Astrocyte of the cerebellum (primary cell): ENCODE measurements at regions not wholly inside any gene's neighbourhood (a gene's known extent, or its start where the extent isn't known, plus 50 kb on each side); places are given as distances from the start of the nearest gene placed in this dataset.

Source experiments
- DNase-seq: peaks from one replicate; pipeline ENCODE4 v3.0.0-alpha.2; 2011; ENCODE audit warnings: low read depth
- H3K4me3 ChIP-seq: 2 replicates; pipeline ENCODE4 v1.5.1; 2011; ENCODE audit warnings: mild to moderate bottlenecking, low read depth, low read length, moderate library complexity
- CTCF ChIP-seq: IDR thresholded peaks from 2 replicates; pipeline ENCODE4 v1.5.1; 2012; ENCODE audit warnings: low read length, low read depth, moderate library complexity, mild to moderate bottlenecking; ENCODE audit errors: missing control alignments
- in situ Hi-C: cut with HindIII; loops from 2 replicates; pipeline ENCODE4 v1.10.0; 2017; ENCODE audit warnings: low sequenced_read_pairs

GRCh38 chr6:132016396-132016795 lies 65.2 kb upstream of the CCN2 start:
- DNase-seq: no peak
- no peak for TF ChIP-seq CTCF
- in situ Hi-C loops: no loop called here
- no peak overlapping the region for H3K4me3 ChIP-seq

GRCh38 chr6:132011582-132011981 lies 60.4 kb upstream of the CCN2 start:
- in situ Hi-C loops: no loop called here
- TF ChIP-seq CTCF: no peak
- DNase-seq: peak; percentile 15
- H3K4me3 ChIP-seq: no peak overlapping the region

- in situ Hi-C loops: no loop called here
- no peak for TF ChIP-seq CTCF
- DNase-seq: no peak
- H3K4me3 ChIP-seq: no peak overlapping the region
Observed at GRCh38 chr6:132009175-132009574, 58.0 kb upstream of the CCN2 start.

GRCh38 chr6:132007474-132008190 lies 56.5 kb upstream of the CCN2 start:
- no peak overlapping the region for H3K4me3 ChIP-seq
- peak; percentile 40 for DNase-seq
- no peak for TF ChIP-seq CTCF
- in situ Hi-C loops: no loop called here

- no peak for TF ChIP-seq CTCF
- in situ Hi-C loops: no loop called here
- no peak overlapping the region for H3K4me3 ChIP-seq
- DNase-seq: no peak
Observed at GRCh38 chr6:132005178-132005577, 54.0 kb upstream of the CCN2 start.

- no peak for TF ChIP-seq CTCF
- H3K4me3 ChIP-seq: no peak overlapping the region
- no peak for DNase-seq
- in situ Hi-C loops: no loop called here
Observed at GRCh38 chr6:132004668-132005067, 53.5 kb upstream of the CCN2 start.
